Activated CD8-positive, alpha-beta T cell treated with anti-CD3 and anti-CD28 coated beads for 36 hours (primary cell): ENCODE measurements at regions not wholly inside any gene's neighbourhood (a gene's known extent, or its start where the extent isn't known, plus 50 kb on each side); places are given as distances from the start of the nearest gene placed in this dataset.

ENCODE experiments used
- ATAC-seq: fragments of 200-7000 bp; cut with Tn5 transposase; one replicate; pipeline ENCODE4 v1.10.0; 2021; ENCODE audit warnings: mild to moderate bottlenecking, moderate library complexity
- CTCF ChIA-PET: fragments of 350-600 bp; sonication (Branson Sonifier 250); formaldehyde crosslinking; loops from one replicate; lab custom pipeline; 2021; ENCODE audit warnings: antibody characterized with exemption; lab: Charles Lee
- POLR2A ChIA-PET: fragments of 350-600 bp; sonication (Branson Sonifier 250); formaldehyde crosslinking; loops from one replicate; lab custom pipeline; 2021; ENCODE audit warnings: antibody characterized with exemption; lab: Charles Lee
- DNase-seq: peaks from one replicate; pipeline ENCODE4 v3.0.0-alpha.2; 2020
- H3K27ac Mint-ChIP-seq: one replicate; pipeline ENCODE4 v1.8.0; 2021; ENCODE audit warnings: mild to moderate bottlenecking, mixed read lengths
- H3K27me3 Mint-ChIP-seq: one replicate; pipeline ENCODE4 v1.8.0; 2021; ENCODE audit warnings: mixed read lengths
- H3K36me3 Mint-ChIP-seq: one replicate; pipeline ENCODE4 v1.8.0; 2021; ENCODE audit warnings: low read depth, mixed read lengths
- H3K4me1 Mint-ChIP-seq: one replicate; pipeline ENCODE4 v1.8.0; 2021; ENCODE audit warnings: low read depth, mixed read lengths
- H3K4me3 Mint-ChIP-seq: one replicate; pipeline ENCODE4 v1.8.0; 2021; ENCODE audit warnings: mild to moderate bottlenecking, moderate library complexity, mixed read lengths
- H3K9me3 Mint-ChIP-seq: one replicate; pipeline ENCODE4 v1.8.0; 2021; ENCODE audit warnings: mixed read lengths
- CTCF ChIP-seq: fragments of 200-600 bp; IDR thresholded peaks from one replicate; pipeline ENCODE4 v1.8.0; 2022; ENCODE audit warnings: antibody characterized with exemption, mild to moderate bottlenecking
- intact Hi-C: fragments of 100-400 bp; cut with micrococcal nuclease; formaldehyde crosslinking; loops from one replicate; pipeline ENCODE4 v1.10.0; 2022

DNA sequence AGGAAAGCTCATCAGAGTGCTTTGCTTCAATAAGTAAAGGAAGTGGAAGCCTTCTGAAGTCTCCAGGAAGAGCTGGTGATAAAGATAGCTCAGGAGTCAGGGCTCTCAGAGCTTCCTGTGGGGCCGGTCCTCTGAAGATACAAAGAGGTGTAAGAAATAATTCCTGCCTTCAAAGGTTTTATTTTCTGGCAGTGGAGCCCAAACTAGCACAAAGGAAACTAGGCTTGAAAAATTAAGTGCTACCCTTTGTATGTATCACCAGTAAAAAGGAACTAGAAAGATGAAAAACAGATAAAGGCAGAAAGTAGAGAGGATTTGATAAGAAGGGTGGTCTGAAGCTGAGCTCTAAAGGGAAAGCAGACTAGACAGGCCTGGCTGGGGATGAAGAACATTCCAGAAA is 204.1 kb upstream of the SASH1 start:
- H3K9me3 Mint-ChIP-seq: no peaks in the 10 kb centered on the region
- POLR2A ChIA-PET: interaction anchor here (0.6 kb wide), 1 partner anchor 141 kb away, joined by 4 read pairs; no protein-coding TSS in a partner anchor
- no peaks in the 10 kb centered on the region for H3K4me1 Mint-ChIP-seq
- H3K36me3 Mint-ChIP-seq: no peaks in the 10 kb centered on the region
- ATAC-seq (no peak), DNase-seq (no peak)
- no peak overlapping the region for H3K27ac Mint-ChIP-seq
- CTCF ChIA-PET: interaction anchor here (1.2 to 2.1 kb wide), 2 partner anchors 27 to 39 kb away, joined by 3 to 7 read pairs; no protein-coding TSS in a partner anchor
- no peak for TF ChIP-seq CTCF
- intact Hi-C loops: no loop called here
- H3K27me3 Mint-ChIP-seq: peaks cover 4% of the 10 kb centered on the region
- H3K4me3 Mint-ChIP-seq: no peak overlapping the region

- Mint-ChIP-seq H3K27ac (no peak overlapping the region), H3K27me3 (peaks cover 1% of the 10 kb centered on the region), H3K36me3 (no peaks in the 10 kb centered on the region), H3K9me3 (no peaks in the 10 kb centered on the region), H3K4me3 (no peak overlapping the region), H3K4me1 (peaks cover under 1% of the 10 kb centered on the region)
- intact Hi-C loops: no loop called here
- TF ChIP-seq CTCF: no peak
- no peak for ATAC-seq
- DNase-seq: no peak
- ChIA-PET POLR2A (no interaction called here), CTCF (no interaction called here)
Observed at GRCh38 chr6:148140772-148141557, 201.7 kb upstream of the SASH1 start.

DNA sequence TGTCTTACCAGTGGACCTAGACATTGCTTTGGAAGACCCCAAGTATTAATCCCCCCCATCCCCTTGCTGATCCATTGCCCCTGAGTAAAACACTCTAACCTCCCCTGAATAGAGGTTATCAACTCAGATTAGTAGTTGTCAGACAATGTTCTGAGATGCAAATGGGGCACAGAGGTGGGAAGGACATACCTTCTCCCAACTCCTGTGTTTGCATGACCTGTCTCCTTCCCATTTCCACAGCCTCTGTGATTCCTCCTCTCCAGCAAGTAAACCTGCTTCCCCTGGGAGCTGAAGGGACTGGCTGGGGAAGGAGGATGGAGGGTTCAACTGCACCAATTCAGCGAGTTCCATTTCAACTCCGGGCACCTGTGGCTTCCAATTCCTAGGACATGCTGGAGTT is 199.8 kb upstream of the SASH1 start:
- H3K9me3 Mint-ChIP-seq: no peaks in the 10 kb centered on the region
- TF ChIP-seq CTCF: no peak
- CTCF ChIA-PET: interaction anchor here (2.2 kb wide), 1 partner anchor 23 kb away, joined by 12 read pairs; no protein-coding TSS in a partner anchor
- no peak overlapping the region for H3K4me3 Mint-ChIP-seq
- H3K27me3 Mint-ChIP-seq: peaks cover 1% of the 10 kb centered on the region
- no peak for DNase-seq
- H3K36me3 Mint-ChIP-seq: no peaks in the 10 kb centered on the region
- no peak overlapping the region for H3K27ac Mint-ChIP-seq
- POLR2A ChIA-PET: no interaction called here
- intact Hi-C loops: no loop called here
- H3K4me1 Mint-ChIP-seq: peaks cover 11% of the 10 kb centered on the region
- no peak for ATAC-seq

DNA sequence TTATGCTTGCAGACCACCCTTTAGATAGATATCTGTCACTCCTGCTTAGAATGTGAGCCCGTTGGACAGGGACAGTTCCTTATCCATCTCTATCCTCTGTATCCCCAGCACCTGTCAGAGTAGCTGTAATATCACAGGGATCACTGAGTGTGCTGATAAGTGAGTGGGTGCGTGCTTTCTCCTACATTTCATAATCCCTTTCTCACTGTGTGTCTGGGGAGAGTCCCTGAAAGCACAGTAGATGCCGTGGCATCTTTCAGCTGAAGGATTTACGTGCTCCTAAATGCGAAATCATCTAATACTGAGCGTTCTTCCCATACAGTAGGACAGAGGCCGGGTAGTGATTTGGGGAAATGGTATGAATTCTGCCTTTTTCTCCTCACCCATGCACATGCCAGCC is 198.9 kb upstream of the SASH1 start:
- TF ChIP-seq CTCF: no peak
- peaks cover 1% of the 10 kb centered on the region for H3K27me3 Mint-ChIP-seq
- H3K9me3 Mint-ChIP-seq: no peaks in the 10 kb centered on the region
- intact Hi-C loops: loop anchor here (1.0 kb wide), 1 partner anchor 321 kb away; no protein-coding TSS in a partner anchor
- POLR2A ChIA-PET: no interaction called here
- H3K36me3 Mint-ChIP-seq: no peaks in the 10 kb centered on the region
- H3K4me1 Mint-ChIP-seq: peaks cover 11% of the 10 kb centered on the region
- no peak overlapping the region for H3K27ac Mint-ChIP-seq
- DNase-seq (no peak), ATAC-seq (no peak)
- no peak overlapping the region for H3K4me3 Mint-ChIP-seq
- CTCF ChIA-PET: interaction anchor here (2.2 kb wide), 1 partner anchor 22 kb away, joined by 12 read pairs; no protein-coding TSS in a partner anchor

GRCh38 chr6:148144917-148145521 is 197.6 kb upstream of the SASH1 start:
- DNase-seq: peak; percentile 82
- no peak for ATAC-seq
- no peaks in the 10 kb centered on the region for H3K9me3 Mint-ChIP-seq
- ChIA-PET POLR2A (no interaction called here), CTCF (interaction anchor here (0.7 to 2.0 kb wide), 12 partner anchors 9 to 638 kb away, joined by 3 to 8 read pairs (median 4); no protein-coding TSS in a partner anchor)
- no peaks in the 10 kb centered on the region for H3K36me3 Mint-ChIP-seq
- peaks cover 1% of the 10 kb centered on the region for H3K27me3 Mint-ChIP-seq
- H3K4me3 Mint-ChIP-seq: no peak overlapping the region
- peaks cover 11% of the 10 kb centered on the region for H3K4me1 Mint-ChIP-seq
- H3K27ac Mint-ChIP-seq: no peak overlapping the region
- peak; percentile 89 for TF ChIP-seq CTCF
- intact Hi-C loops: loop anchor here (1.0 kb wide), 2 partner anchors 21 to 319 kb away; no protein-coding TSS in a partner anchor
